ENCODE measurements at regions not wholly inside any gene's neighbourhood (a gene's known extent, or its start where the extent isn't known, plus 50 kb on each side); places are given as distances from the start of the nearest gene placed in this dataset.

DNA sequence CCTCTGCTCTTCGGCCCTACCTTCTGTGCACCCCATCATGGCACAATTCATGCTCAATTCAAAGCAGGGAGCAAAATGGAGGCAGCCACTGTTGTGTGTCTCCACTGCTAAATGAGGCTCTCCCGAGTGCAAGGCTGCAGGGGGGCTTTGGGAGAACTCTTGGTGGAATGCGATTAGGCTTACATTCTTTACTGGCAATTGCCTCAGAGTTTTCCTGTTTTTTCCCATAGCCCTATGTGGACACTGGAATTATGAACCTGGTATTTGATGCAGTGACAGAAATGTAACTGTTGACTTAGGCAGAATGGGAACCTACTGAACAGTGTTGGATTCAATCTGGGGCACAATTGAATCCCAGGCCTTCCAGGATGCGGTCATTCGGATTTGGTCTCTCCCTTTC is 187.9 kb upstream of the GMDS start:
- no peak for TF ChIP-seq CTCF (IDR thresholded peaks at IDR 0.05; ENCODE audit: borderline replicate concordance)
- peaks cover 4% of the 10 kb centered on the region for H3K36me3 ChIP-seq
- H3K27ac ChIP-seq (replicated peaks): no peak overlapping the region
- H3K4me3 ChIP-seq: no peak overlapping the region
- no peak for DNase-seq
- H3K4me1 ChIP-seq: no peaks in the 10 kb centered on the region
- H3K27me3 ChIP-seq (ENCODE audit: low read depth): no peaks in the 10 kb centered on the region
- H3K9me3 ChIP-seq (replicated peaks): no peaks in the 10 kb centered on the region
- intact Hi-C loops (cut with micrococcal nuclease): no loop called here

- no peaks in the 10 kb centered on the region for H3K27me3 ChIP-seq (ENCODE audit: low read depth)
- H3K36me3 ChIP-seq: peaks cover 4% of the 10 kb centered on the region
- no peaks in the 10 kb centered on the region for H3K9me3 ChIP-seq (replicated peaks)
- no peaks in the 10 kb centered on the region for H3K4me1 ChIP-seq
- intact Hi-C loops (cut with micrococcal nuclease): no loop called here
- H3K4me3 ChIP-seq: no peak overlapping the region
- no peak for DNase-seq
- no peak overlapping the region for H3K27ac ChIP-seq (replicated peaks)
- no peak for TF ChIP-seq CTCF (IDR thresholded peaks at IDR 0.05; ENCODE audit: borderline replicate concordance)
Observed at GRCh38 chr6:2432292-2432691, 186.9 kb upstream of the GMDS start.

DNA sequence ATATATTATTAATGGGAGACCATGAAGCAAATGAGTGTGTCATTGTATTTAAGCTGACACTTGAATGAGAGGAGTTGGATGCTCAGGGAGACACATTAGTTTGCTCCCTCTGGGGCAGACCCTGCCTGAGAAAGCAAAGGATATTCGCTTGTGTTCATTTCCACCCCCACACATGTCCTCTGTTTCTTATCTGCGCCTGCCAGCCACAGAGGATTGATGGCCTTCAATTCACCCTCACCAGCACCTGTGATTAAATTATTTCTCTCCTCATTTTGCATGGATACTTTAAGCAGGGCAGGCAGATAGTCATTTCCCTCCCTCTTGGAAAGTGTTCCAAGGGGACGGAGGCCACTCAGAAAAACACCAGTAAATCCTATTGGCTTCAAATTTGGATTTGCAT is 185.2 kb upstream of the GMDS start:
- H3K4me3 ChIP-seq: no peak overlapping the region
- intact Hi-C loops (cut with micrococcal nuclease): no loop called here
- H3K27me3 ChIP-seq (ENCODE audit: low read depth): no peaks in the 10 kb centered on the region
- H3K27ac ChIP-seq (replicated peaks): no peak overlapping the region
- no peaks in the 10 kb centered on the region for H3K4me1 ChIP-seq
- TF ChIP-seq CTCF (IDR thresholded peaks at IDR 0.05; ENCODE audit: borderline replicate concordance): no peak
- DNase-seq: no peak
- H3K9me3 ChIP-seq (replicated peaks): no peaks in the 10 kb centered on the region
- peaks cover 4% of the 10 kb centered on the region for H3K36me3 ChIP-seq

GRCh38 chr6:2429460-2429859 is 184.1 kb upstream of the GMDS start:
- no peak for DNase-seq
- H3K27me3 ChIP-seq (ENCODE audit: low read depth): no peaks in the 10 kb centered on the region
- intact Hi-C loops (cut with micrococcal nuclease): no loop called here
- H3K4me3 ChIP-seq: no peak overlapping the region
- H3K9me3 ChIP-seq (replicated peaks): no peaks in the 10 kb centered on the region
- no peaks in the 10 kb centered on the region for H3K4me1 ChIP-seq
- no peak for TF ChIP-seq CTCF (IDR thresholded peaks at IDR 0.05; ENCODE audit: borderline replicate concordance)
- peaks cover 4% of the 10 kb centered on the region for H3K36me3 ChIP-seq
- H3K27ac ChIP-seq (replicated peaks): no peak overlapping the region

DNA sequence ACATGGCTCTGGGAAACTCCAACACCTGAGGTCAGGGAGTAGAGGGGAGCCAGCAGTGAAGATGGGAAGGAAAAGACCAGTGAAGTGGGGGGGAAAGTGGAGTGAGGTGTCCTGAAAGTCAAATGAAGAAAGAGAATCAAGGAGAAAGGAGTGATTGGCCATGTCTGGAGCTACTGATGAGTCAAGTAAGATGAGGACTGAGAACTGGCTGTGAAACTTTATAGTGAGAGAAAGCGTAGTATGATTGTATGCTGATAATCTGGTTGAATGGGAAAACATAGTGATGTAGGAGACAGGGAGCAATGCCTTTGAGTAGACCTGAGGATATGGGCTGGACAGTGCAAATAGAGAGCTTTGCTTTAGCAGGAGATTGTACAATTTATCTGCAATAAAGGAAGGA is 183.6 kb upstream of the GMDS start:
- Histone ChIP-seq H3K27ac (replicated peaks) (no peak overlapping the region), H3K4me1 (no peaks in the 10 kb centered on the region), H3K4me3 (no peak overlapping the region), H3K36me3 (peaks cover 4% of the 10 kb centered on the region), H3K27me3 (ENCODE audit: low read depth) (no peaks in the 10 kb centered on the region), H3K9me3 (replicated peaks) (no peaks in the 10 kb centered on the region)
- intact Hi-C loops (cut with micrococcal nuclease): no loop called here
- DNase-seq: no peak
- no peak for TF ChIP-seq CTCF (IDR thresholded peaks at IDR 0.05; ENCODE audit: borderline replicate concordance)

Data from left ventricle myocardium inferior (tissue), 1 donor.